GM19025 (cell line): ENCODE measurements at regions not wholly inside any gene's neighbourhood (a gene's known extent, or its start where the extent isn't known, plus 50 kb on each side); places are given as distances from the start of the nearest gene placed in this dataset.

Source experiments
- ATAC-seq: cut with Tn5 transposase; IDR thresholded peaks from one replicate; pipeline ENCODE4 v1.9.1; 2021; ENCODE audit warnings: mild to moderate bottlenecking, low read depth, moderate library complexity; ENCODE audit not compliant: unreplicated experiment

DNA sequence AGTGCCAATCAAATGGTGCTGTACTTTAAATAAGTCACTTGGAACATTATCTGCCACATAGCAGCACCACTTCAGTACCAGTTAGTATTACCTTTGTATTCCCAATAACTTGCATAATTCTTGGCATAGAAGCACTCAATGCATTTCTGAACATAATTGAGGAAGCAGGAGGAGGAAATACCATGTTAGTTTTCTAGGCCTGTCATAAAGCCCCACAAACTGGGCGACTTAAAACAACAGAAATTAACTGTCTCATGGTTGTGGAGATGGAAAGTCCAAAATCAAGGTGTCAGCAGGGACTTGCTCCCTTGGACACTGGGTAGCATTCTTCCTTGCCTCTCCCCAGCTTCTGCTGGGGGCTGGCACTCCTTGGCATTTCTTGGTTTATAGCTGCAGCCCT lies 296.2 kb downstream of the HS3ST1 start:
- ATAC-seq: no peak

DNA sequence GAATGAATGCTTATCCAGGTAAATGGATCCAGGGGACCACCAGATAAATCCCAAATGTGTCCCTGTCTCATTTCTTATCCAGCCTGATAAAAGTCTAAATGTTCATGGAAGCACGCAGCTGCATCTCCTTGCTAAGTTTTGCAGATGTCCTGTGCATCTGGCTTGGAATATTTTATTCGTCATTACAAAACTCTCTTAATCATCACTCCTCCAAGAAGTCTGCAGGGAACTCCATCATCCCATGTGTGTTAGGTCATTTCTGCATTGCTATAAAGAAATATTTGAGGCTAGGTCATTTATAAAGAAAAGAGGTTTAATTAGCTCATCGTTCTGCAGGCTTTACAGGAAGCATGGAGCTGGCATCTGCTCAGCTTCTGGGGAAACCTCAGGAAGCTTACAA lies 297.2 kb downstream of the HS3ST1 start:
- ATAC-seq: no peak

DNA sequence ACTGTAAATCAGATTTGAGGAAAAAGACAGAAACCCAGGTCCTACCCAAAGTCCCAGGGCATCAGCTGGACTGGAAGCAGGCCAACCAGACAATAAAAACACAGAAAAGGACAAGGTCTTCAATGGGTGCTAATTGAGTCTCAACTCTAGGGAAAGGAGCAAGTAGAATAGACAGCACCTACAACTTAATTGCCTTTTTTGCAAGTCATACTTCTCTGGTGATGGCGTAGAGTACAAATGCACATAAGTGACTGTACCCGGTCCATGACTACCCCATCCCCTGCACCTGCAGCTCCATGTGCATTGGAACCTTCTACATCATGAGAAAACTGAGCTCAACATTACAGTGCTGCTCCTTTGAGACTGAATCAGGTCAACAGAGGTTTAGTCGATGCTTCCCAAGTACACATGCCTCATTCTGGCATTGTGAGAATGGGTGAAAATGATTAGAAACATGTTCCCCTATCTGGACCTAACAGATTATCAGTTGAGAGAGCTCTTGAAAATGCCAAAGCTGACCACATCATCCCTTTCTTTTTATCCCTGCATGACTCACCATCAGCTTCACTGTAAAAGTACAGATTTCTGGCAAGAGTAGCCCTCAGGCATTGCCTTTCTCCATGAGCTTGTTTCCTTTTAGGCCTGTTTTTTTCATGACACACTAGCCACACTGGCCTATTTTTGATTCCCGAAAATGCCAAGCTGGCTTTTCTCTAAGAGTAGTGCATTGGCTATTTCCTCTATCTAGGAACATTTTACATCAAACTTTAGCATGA lies 298.3 kb downstream of the HS3ST1 start:
- ATAC-seq: no peak

DNA sequence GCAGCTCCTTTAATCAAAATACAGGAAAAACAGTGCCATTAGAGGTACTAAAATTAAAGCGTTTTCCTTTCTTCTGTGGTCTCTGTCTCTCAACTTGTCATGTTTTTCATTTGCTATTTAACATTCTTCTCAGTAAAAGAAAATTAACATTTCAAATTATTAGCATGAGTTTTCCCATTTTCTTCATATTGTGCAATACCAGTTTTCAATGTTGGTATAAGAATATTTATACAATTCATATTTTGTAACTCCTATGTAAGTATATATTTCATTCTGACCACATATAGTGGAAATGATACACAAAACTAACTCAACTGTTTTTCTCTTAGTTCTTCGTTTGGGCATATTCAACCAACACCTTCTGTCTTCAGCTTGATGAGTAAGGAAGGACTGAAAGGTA lies 308.3 kb downstream of the HS3ST1 start:
- ATAC-seq: no peak

GRCh38 chr4:11119474-11119873 lies 309.2 kb downstream of the HS3ST1 start:
- no peak for ATAC-seq

DNA sequence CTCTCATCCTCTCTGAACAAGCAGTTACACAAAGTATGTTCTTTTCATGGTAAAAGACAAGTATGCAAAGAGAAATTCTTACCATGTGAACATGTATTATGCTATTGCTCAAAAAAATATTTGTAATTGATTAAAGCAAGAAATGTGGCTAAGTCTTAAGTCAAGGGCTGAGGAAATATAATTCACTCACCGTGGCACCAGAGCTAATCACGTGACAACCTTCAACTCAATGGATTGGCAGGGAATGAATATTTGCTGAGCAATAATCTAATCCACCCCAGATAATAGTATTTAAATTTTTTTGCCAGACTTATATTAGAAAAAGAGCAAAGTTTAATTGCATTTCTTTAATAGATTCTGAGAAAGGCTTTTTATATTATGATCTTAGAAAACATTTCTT lies 310.2 kb downstream of the HS3ST1 start:
- no peak for ATAC-seq

DNA sequence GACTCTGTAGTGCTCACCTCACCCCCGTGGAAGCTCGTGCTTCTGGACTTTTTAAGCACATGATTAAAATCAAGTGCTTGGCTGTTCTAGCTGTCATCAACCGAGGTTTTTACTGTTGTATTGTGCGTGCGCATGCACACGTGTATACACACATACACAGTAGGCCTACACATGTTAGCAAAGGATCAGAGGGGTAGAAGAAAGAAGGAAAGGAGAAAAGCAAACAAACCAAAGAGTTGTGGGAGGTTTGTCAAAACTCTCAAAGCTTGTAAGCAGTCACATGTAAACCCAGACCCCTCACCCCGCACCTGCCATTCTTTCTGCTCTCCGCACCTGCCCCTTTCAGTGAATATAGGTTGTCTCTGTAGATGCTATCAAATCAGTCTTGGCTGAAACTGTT lies 311.8 kb downstream of the HS3ST1 start:
- ATAC-seq: no peak

DNA sequence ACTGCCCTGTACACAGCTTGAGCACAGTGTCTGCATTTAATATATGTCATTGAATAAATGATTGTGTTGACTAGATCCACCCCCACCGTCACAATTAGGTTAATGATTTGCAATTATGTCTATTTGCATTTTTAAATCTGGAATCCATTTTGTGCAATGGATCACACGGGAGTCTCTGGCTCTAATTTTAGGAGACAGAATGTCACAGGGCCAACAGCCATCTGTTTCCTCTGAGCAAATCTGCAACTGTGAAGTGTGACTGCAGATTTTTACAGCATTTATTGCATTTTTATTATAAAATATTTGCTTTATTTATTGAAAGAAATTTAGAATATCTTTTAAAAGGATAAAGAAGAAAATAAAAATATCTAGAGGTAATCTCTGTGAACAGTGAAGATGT lies 316.8 kb downstream of the HS3ST1 start:
- ATAC-seq: no peak

DNA sequence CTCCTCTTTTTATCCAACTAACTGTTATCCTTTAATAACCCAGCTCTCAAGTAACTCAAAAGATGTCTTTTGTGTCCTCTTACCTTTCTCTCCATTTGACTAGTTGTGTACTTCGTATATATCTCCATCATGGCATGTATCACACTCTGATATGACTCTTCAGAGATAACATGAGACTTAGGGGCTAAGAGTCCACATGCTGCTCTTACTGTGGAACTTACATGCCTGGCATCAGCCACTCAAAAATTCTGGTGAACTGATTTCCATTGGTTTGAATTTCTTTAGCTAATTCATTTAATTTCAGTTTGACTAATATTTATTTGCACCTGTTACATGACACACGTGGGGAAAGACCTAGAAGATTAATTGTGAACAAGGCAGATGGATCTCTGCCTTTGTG lies 317.3 kb downstream of the HS3ST1 start:
- no peak for ATAC-seq

DNA sequence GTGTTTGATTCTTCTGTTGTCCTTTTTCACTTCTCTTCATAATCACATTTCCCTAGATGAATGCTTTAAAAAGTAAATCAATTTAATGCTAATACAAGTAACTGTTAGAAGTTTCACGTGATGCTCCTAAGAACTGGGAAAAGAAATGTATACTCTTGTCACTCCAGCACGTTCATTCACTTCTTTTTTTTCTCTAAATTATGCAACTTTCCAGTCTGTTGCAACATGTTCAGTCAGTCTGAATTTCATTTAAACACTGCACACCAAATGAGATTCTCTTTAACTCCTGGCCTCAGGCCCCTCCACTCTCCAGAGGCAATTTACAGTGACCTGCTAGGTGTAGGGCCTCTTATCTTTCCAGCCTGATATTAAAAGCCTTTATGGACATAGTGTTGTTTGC lies 321.9 kb downstream of the HS3ST1 start:
- no peak for ATAC-seq

- no peak for ATAC-seq
Measured at GRCh38 chr4:11106190-11106589, 322.5 kb downstream of the HS3ST1 start.

- no peak for ATAC-seq
Measured at GRCh38 chr4:11105715-11106114, 323.0 kb downstream of the HS3ST1 start.

DNA sequence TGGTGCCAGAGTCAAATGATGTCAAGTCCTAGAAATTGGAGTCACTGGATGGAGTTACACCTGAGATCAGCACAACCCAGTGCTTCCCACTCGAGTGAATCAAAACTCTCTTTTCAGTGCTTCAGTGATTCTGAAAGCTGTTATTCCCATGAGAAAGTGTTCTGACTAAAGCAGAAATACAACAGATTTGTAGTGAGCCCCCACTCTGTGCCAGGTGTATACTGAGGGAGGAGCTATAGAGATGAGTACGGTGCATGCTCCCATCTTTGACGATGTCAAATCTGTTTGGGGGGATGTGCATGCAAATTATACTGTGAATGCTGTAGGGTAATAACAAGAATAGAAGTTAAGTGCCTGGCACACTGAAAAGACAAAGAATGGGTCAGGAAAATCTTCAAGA lies 330.2 kb downstream of the HS3ST1 start:
- no peak for ATAC-seq

GRCh38 chr4:11097725-11098124 lies 331.0 kb downstream of the HS3ST1 start:
- ATAC-seq: no peak

GRCh38 chr4:11081006-11081405 lies 347.7 kb downstream of the HS3ST1 start:
- no peak for ATAC-seq

DNA sequence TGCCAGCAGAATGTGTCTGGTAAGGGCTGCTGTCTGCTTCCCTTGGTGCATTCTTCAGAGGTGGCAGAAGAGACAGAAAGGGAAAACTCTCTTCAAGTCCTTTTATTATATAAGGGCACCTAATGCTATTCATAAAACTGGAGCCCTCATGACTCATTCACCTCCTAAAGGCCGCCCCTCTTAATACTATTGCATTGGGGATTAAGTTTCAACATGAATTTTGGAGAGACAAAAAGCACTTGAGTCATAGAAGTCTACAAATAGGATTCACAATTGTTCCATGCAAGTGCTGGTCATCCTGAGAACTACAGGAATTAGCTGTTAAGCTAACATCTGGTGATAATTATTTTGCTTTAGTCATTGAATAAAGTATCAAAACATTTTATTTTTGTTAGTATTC lies 349.5 kb downstream of the HS3ST1 start:
- no peak for ATAC-seq

DNA sequence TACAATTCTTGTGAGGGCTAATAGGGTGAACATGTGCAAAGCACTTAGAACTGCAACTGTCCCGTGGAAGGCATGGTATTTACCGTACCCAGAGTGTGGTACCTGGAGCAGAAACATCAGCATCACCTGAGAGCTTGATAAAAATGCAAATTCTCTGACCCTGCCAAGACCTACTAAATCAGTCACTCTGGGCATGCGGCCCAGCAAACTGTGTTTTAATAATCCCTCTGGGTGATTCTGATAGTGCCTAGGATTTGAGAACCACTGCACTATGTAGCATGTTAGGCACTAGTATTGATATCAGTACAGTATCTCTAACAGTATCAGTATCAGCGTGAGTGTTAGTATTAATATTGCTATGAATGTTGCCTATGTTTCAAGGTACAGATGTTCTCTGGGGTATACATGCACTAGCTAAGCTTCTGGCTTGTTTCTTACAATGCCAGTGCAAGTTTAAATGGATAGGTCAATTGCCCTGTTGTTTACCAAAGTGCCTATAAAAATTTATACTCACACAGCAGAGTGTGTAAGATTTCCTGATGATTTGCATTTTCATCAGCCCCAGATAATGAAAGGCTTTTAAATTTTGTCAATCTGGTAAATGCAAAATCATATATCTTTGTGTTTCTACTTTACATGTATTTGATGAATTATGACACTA lies 354.0 kb downstream of the HS3ST1 start:
- ATAC-seq: no peak

- no peak for ATAC-seq
Measured at GRCh38 chr4:11073621-11074051, 355.1 kb downstream of the HS3ST1 start.

- no peak for ATAC-seq
Measured at GRCh38 chr4:11072999-11073398, 355.7 kb downstream of the HS3ST1 start.

GRCh38 chr4:11072463-11072862 lies 356.2 kb downstream of the HS3ST1 start:
- no peak for ATAC-seq

- no peak for ATAC-seq
Measured at GRCh38 chr4:11070813-11071212, 357.9 kb downstream of the HS3ST1 start.

GRCh38 chr4:11069581-11070211 lies 359.0 kb downstream of the HS3ST1 start:
- ATAC-seq: no peak
